HL-60 (cell line): ENCODE measurements at regions not wholly inside any gene's neighbourhood (a gene's known extent, or its start where the extent isn't known, plus 50 kb on each side); places are given as distances from the start of the nearest gene placed in this dataset.

Experiments
- CTCF ChIP-seq: IDR thresholded peaks from one replicate; pipeline ENCODE4 v1.5.1; 2011; ENCODE audit warnings: low read length, control low read depth, inconsistent platforms; ENCODE audit not compliant: insufficient read depth
- POLR2AphosphoS5 ChIP-seq: IDR thresholded peaks from 2 replicates; pipeline ENCODE4 v1.6.1; 2012; ENCODE audit warnings: low read depth
- REST ChIP-seq: IDR thresholded peaks from 2 replicates; pipeline ENCODE4 v1.6.1; 2012; ENCODE audit warnings: low read depth; ENCODE audit not compliant: insufficient replicate concordance

- no peak for TF ChIP-seq CTCF
- no peak for TF ChIP-seq REST
- TF ChIP-seq POLR2AphosphoS5, result no peak
Measured at GRCh38 chr7:148500978-148501377, 89.6 kb upstream of the C7orf33 start.
